Caco-2 (cell line): ENCODE measurements at regions not wholly inside any gene's neighbourhood (a gene's known extent, or its start where the extent isn't known, plus 50 kb on each side); places are given as distances from the start of the nearest gene placed in this dataset.

Experiments used
- BruUV-seq: library from RNA; stranded (reverse); fragments of 400-500 nt; replicated peaks from 2 replicates; lab custom pipeline; 2021; lab: Mats Ljungman, UMichigan
- CTCF ChIA-PET: fragments of 300-600 bp; sonication (Branson Sonifier 250); formaldehyde crosslinking; loops from one replicate; lab custom pipeline; 2022; ENCODE audit warnings: antibody characterized with exemption; lab: Charles Lee
- POLR2A ChIA-PET: fragments of 300-600 bp; sonication (Branson Sonifier 250); formaldehyde crosslinking; loops from one replicate; lab custom pipeline; 2022; ENCODE audit warnings: antibody characterized with exemption; lab: Charles Lee
- DNase-seq, 2 experiments: peaks; one replicate each; pipeline versions ENCODE4 v3.0.0 to v3.0.0-alpha.2; 2020 to 2022
- H3K27me3 ChIP-seq: replicated peaks from 2 replicates; pipeline ENCODE4 v1.6.0; 2011; ENCODE audit warnings: low read length; ENCODE audit not compliant: control insufficient read depth, insufficient read depth
- H3K36me3 ChIP-seq: 2 replicates; pipeline ENCODE4 v1.5.1; 2011; ENCODE audit warnings: low read length; ENCODE audit not compliant: control insufficient read depth, insufficient read depth
- H3K4me1 ChIP-seq: fragments of 250-450 bp; sonication (Bioruptor Pico); 2 replicates; pipeline ENCODE4 v1.5.1; 2020; ENCODE audit warnings: mild to moderate bottlenecking
- H3K4me3 ChIP-seq: 2 replicates; pipeline ENCODE4 v1.5.1; 2011; ENCODE audit warnings: low read depth, mild to moderate bottlenecking, control low read depth, low read length
- H3K9me3 ChIP-seq: fragments of 250-450 bp; sonication (Bioruptor Pico); 2 replicates; pipeline ENCODE4 v1.5.1; 2020; ENCODE audit warnings: mild to moderate bottlenecking, moderate library complexity
- H3K27ac Mint-ChIP-seq: one replicate; pipeline ENCODE4 v1.8.0; 2022; ENCODE audit warnings: mixed read lengths; ENCODE audit not compliant: unreplicated experiment
- H3K27me3 Mint-ChIP-seq: one replicate; pipeline ENCODE4 v1.8.0; 2022; ENCODE audit warnings: mixed read lengths; ENCODE audit not compliant: insufficient read depth, unreplicated experiment
- H3K36me3 Mint-ChIP-seq: one replicate; pipeline ENCODE4 v1.8.0; 2022; ENCODE audit warnings: mild to moderate bottlenecking, mixed read lengths; ENCODE audit not compliant: insufficient read depth, unreplicated experiment
- H3K4me1 Mint-ChIP-seq: one replicate; pipeline ENCODE4 v1.8.0; 2022; ENCODE audit warnings: low read depth, mixed read lengths; ENCODE audit not compliant: unreplicated experiment
- H3K4me3 Mint-ChIP-seq: one replicate; pipeline ENCODE4 v1.8.0; 2022; ENCODE audit warnings: mild to moderate bottlenecking, moderate library complexity, mixed read lengths; ENCODE audit not compliant: unreplicated experiment
- H3K9me3 Mint-ChIP-seq: one replicate; pipeline ENCODE4 v1.8.0; 2022; ENCODE audit warnings: mixed read lengths; ENCODE audit not compliant: unreplicated experiment
- CTCF ChIP-seq, 2 experiments: fragments of 200-600 bp in 1 of 2; IDR thresholded peaks; 1 replicate in 1 of 2; 2 replicates in 1 of 2; pipeline versions ENCODE4 v1.5.1 to v1.8.0; 2011 to 2022; ENCODE audit warnings: antibody characterized with exemption in 1 of 2, control low read depth in 1 of 2, inconsistent platforms in 1 of 2, low read depth in 1 of 2, low read length in 1 of 2, mild to moderate bottlenecking in 1 of 2, moderate library complexity in 1 of 2; ENCODE audit not compliant: insufficient read depth in 1 of 2, severe bottlenecking in 1 of 2, unreplicated experiment in 1 of 2
- intact Hi-C: fragments of 100-400 bp; cut with micrococcal nuclease; formaldehyde crosslinking; loops from one replicate; pipeline ENCODE4 v1.10.0; 2022; ENCODE audit not compliant: unreplicated experiment

- no peak overlapping the region for H3K4me3 ChIP-seq
- no peaks in the 10 kb centered on the region for H3K4me1 Mint-ChIP-seq
- BruUV-seq = no TSS peak
- intact Hi-C loops = no loop called here
- no peaks in the 10 kb centered on the region for H3K36me3 ChIP-seq
- no peaks in the 10 kb centered on the region for H3K9me3 Mint-ChIP-seq
- ChIA-PET POLR2A (no interaction called here), CTCF (no interaction called here)
- DNase-seq = no peak
- H3K4me1 ChIP-seq = no peaks in the 10 kb centered on the region
- H3K36me3 Mint-ChIP-seq = no peaks in the 10 kb centered on the region
- H3K9me3 ChIP-seq = no peaks in the 10 kb centered on the region
- H3K4me3 Mint-ChIP-seq = no peak overlapping the region
- no peaks in the 10 kb centered on the region for H3K27me3 ChIP-seq
- no peak overlapping the region for H3K27ac Mint-ChIP-seq
- TF ChIP-seq CTCF (IDR thresholded peaks at IDR 0.05; ENCODE audit: insufficient read depth in 1 of 2, low read depth in 1 of 2, low read length in 1 of 2, severe bottlenecking in 1 of 2, unreplicated experiment in 1 of 2) = no peak
- H3K27me3 Mint-ChIP-seq = peaks cover 4% of the 10 kb centered on the region
Measured at GRCh38 chr6:98695091-98695801, 139.1 kb upstream of the POU3F2 start.

- no TSS peak for BruUV-seq
- POLR2A ChIA-PET = no interaction called here
- Mint-ChIP-seq H3K36me3 (no peaks in the 10 kb centered on the region), H3K9me3 (no peaks in the 10 kb centered on the region), H3K4me1 (no peaks in the 10 kb centered on the region), H3K4me3 (no peak overlapping the region), H3K27me3 (peaks cover 12% of the 10 kb centered on the region), H3K27ac (no peak overlapping the region)
- H3K36me3 ChIP-seq = no peaks in the 10 kb centered on the region
- no peaks in the 10 kb centered on the region for H3K27me3 ChIP-seq
- intact Hi-C loops = no loop called here
- no peaks in the 10 kb centered on the region for H3K9me3 ChIP-seq
- TF ChIP-seq CTCF (IDR thresholded peaks at IDR 0.05; ENCODE audit: insufficient read depth in 1 of 2, low read depth in 1 of 2, low read length in 1 of 2, severe bottlenecking in 1 of 2, unreplicated experiment in 1 of 2) = no peak
- H3K4me1 ChIP-seq = no peaks in the 10 kb centered on the region
- DNase-seq = no peak
- no peak overlapping the region for H3K4me3 ChIP-seq
- CTCF ChIA-PET = no interaction called here
Measured at GRCh38 chr6:98711380-98711779, 123.0 kb upstream of the POU3F2 start.

- BruUV-seq = no TSS peak
- Histone ChIP-seq H3K4me3 (no peak overlapping the region), H3K9me3 (no peaks in the 10 kb centered on the region), H3K36me3 (no peaks in the 10 kb centered on the region), H3K27me3 (no peaks in the 10 kb centered on the region), H3K4me1 (no peaks in the 10 kb centered on the region)
- H3K27me3 Mint-ChIP-seq = peaks cover 24% of the 10 kb centered on the region
- ChIA-PET POLR2A (no interaction called here), CTCF (no interaction called here)
- no peak for TF ChIP-seq CTCF (IDR thresholded peaks at IDR 0.05; ENCODE audit: insufficient read depth in 1 of 2, low read depth in 1 of 2, low read length in 1 of 2, severe bottlenecking in 1 of 2, unreplicated experiment in 1 of 2)
- no peak overlapping the region for H3K27ac Mint-ChIP-seq
- H3K9me3 Mint-ChIP-seq = no peaks in the 10 kb centered on the region
- no peak for DNase-seq
- intact Hi-C loops = no loop called here
- no peaks in the 10 kb centered on the region for H3K4me1 Mint-ChIP-seq
- no peaks in the 10 kb centered on the region for H3K36me3 Mint-ChIP-seq
- H3K4me3 Mint-ChIP-seq = no peak overlapping the region
Measured at GRCh38 chr6:98716341-98716740, 118.0 kb upstream of the POU3F2 start.
